Mucosa of gallbladder (tissue), 1 donor: ENCODE measurements at regions not wholly inside any gene's neighbourhood (a gene's known extent, or its start where the extent isn't known, plus 50 kb on each side); places are given as distances from the start of the nearest gene placed in this dataset.
"Not testable (repeated sequence)": the region's sequence is repeated elsewhere in the genome, so short reads cannot be mapped to it uniquely, and the experiment has no call there.

Experiments used
- DNase-seq: peaks from one replicate; pipeline ENCODE4 v3.0.0-alpha.2; 2020; ENCODE audit warnings: low spot score
- donor health status: DM: no; HTN: no; CAD: no.

DNA sequence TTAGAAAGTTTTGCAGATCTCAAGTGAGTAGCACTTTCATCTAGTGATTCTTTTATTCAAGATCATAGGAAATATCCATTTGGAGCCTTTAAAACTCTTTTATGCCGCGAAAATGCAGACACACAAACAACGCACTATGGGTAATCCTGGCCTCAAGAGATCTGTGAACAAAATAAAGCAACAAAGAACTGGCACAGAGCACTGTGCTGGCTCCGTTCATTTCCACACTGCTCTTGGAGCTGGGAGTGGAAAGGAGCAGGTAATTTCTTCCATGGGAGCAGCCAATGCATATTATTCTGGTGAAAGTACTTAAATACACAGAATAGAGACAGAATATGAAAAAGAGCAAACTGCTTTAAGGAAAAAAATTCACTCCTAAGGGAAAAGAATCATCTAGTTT is 172.7 kb upstream of the FRG1 start:
- DNase-seq = no peak

- DNase-seq = no peak
Observed at GRCh38 chr4:189769131-189769530, 171.5 kb upstream of the FRG1 start.

- no peak for DNase-seq
Observed at GRCh38 chr4:189771696-189772361, 168.8 kb upstream of the FRG1 start.

- DNase-seq = no peak
Observed at GRCh38 chr4:189773909-189774308, 166.8 kb upstream of the FRG1 start.

DNA sequence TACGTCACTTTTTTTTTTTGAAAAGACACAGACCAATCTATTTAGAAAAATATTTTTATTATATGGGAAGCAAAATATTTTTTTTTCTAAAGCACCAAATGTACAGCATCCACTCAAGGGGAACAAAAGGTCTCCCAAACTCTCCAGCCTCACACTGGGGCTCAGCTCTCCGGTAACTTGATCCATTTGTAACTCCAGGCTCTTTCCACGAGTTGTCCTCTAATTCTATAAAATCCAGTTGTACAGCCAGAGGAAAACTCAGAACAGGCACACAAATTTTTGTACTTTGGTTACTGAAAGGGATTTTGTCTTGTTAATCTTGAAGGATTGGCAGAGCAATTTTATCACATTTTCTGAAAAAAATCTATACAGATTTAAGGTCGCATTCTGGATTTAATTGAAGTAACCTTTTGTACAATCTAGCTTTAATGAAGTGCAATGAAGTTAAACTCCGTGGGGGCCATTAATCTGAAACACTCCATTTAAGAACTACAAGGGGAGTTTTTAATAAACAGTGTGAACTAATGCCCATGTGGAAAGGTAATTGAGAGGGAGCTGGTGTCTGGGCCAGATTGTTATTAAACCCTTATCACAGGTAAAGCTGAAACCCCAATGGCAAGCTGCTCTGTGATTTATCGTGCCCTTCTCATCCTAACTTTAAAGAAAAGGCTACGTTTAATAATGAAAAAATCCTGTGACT is 161.2 kb upstream of the FRG1 start:
- no peak for DNase-seq

DNA sequence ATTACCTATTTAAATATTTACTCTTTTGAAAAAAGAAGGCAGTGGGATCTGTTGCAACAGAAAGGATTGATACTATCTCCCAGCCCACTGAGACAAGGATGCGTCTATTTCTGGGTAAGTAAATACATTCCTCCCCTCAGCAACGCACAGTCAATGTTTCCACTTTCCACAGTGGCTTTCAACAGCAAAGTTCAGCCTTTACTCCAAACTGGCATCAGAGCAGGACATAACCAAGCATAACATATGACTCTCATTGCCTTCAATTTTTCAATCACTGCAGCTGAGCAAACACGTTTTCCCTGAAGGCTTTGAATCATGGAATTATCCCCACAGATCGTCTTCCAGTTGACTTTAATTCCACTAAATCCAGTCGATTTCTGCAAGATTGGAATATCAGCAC is 160.3 kb upstream of the FRG1 start:
- no peak for DNase-seq

DNA sequence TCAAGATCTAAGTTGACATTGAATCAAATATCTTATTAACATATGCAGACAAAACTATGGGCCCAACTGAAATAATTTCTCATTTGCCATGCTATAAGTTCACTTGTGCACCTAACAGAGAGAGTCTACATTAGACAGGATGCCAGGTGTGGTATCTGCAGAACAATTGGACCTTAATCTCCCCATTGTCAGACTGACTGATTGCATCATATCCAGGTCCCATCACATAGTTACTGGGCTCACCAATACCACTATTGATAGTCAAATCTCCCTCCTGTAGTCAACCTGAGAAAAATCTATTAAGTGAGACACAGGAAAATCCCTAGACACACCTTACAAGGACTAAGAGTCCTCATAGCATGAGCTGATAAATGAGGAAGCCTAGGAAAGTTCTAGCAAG is 156.0 kb upstream of the FRG1 start:
- no peak for DNase-seq

GRCh38 chr4:189785257-189785656 is 155.4 kb upstream of the FRG1 start:
- DNase-seq = no peak

- no peak for DNase-seq
Observed at GRCh38 chr4:189786447-189786846, 154.2 kb upstream of the FRG1 start.

DNA sequence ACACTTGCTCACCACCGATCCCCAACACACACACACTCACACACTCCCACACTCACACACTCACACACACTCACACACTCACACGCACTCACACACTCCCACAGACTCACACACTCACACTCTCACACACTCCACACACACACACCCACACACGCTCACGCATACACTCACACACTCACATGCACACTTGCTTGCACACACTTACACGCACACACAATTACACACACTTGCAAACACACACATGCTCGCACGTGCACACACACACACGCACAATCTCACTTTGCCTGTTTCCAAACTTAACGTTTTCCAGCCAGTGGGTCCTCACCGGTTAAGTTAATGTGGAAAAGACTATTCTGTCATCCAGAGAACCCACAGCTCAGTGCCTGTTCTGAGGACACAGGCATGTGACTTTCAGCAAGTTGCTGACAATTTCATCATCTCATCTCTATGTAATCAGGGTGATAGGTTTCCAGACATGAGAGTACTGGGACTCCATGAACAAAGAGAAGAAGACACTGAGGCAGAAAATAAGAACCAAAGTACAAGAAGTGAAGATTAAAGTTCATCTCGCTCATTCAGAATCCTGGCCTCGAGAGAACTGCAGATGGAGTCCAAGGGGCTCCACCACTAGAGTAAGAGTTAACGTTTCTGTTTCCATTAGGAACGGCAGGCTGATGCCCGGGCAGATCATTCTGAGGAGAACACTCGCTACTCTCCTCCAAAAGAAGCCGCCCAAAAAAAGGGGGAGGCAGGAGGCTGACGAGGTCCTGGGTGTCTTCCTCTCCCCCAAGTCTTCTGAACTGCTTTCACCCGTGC is 153.2 kb upstream of the FRG1 start:
- no peak for DNase-seq

DNA sequence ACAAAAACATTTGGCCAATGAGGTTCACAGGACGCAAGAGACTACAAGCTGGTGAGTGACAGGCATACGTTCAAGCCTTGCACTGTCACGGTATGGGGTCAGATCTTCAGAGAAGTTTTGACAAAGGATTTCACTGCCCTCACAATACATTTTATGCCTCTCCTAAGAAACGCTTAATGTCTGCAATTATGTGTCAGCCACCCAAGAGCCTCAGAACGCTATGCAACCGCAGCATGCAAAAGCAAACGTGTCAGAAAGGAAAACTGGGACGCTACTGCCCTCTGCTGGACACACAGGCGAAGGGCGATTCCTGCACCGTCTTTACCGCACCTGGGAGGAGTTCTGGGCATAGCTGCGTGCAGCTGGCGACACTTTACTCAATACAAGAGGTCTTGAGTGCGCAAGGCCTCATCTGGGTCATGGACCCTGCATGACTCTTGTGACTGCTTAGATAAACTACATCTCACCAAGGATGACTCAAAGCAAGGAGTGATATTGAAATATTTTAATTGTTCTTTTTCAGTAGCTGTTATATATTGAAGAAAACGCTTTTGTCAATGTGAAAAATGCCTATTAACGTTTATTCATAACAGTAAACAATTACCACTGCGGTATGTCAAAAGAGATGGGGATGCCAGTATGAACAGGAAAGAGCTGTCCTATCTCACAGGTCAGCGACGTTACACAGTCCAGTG is 147.6 kb upstream of the FRG1 start:
- DNase-seq = peak; percentile 69

GRCh38 chr4:189800545-189801088 is 140.1 kb upstream of the FRG1 start:
- no peak for DNase-seq

DNA sequence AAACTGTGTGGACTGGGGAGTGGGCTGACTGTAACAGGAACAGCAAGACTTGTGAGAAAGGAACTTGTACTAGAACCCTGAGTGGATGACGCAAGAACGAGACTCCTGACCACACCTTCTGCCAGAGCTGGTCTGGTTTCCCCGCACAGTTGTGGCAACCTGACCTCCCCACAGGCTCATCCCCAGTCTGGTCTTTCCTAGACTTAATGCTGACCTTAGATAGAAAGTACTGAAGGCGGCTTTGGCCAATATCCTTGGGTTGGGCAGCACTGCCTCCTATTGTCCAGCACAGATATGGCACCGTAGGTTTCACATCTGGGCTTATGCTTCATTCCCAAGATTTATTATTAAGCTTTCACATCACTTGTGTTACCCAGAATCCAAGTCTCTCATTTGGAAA is 137.8 kb upstream of the FRG1 start:
- DNase-seq = no peak

DNA sequence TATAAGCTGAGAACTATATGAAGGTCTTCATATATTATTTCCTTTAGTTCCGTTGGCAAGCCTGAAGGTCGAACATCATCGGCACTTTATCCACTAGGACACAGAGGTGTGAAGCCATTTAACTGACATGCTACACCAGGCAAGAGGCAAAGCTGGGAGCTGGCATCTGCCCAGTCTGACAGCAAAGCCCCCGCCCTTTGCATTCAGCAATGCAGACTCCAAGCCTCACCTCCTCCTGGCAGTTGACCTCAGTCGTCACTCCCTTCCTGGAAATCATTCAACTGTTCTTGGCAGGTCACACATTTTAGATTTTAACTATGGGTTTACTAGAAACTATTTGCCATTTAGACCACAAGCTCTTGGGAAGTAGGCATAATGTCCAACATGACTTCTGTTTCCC is 135.8 kb upstream of the FRG1 start:
- DNase-seq = no peak

- DNase-seq = no peak
Observed at GRCh38 chr4:189806506-189806905, 134.2 kb upstream of the FRG1 start.

DNA sequence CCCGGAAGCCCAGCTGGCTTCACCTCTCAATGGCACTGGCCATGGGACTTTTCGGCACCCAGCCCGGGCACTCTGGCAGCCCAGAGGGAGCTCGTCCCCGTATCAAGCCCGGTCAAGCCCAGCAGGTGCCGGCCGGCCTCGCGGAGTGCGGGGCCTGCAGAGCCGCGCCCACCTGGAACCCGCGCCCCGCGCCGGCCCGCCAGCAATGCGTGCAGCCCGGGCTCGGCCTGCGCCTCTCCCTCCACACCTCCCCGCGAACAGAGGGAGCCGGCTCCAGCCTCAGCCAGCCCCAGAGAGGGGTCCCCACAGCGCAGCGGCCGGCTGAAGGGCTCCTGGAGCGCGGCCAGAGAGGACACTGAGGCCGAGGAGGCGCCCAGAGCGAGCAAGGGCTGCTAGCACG is 133.6 kb upstream of the FRG1 start:
- no peak for DNase-seq

DNA sequence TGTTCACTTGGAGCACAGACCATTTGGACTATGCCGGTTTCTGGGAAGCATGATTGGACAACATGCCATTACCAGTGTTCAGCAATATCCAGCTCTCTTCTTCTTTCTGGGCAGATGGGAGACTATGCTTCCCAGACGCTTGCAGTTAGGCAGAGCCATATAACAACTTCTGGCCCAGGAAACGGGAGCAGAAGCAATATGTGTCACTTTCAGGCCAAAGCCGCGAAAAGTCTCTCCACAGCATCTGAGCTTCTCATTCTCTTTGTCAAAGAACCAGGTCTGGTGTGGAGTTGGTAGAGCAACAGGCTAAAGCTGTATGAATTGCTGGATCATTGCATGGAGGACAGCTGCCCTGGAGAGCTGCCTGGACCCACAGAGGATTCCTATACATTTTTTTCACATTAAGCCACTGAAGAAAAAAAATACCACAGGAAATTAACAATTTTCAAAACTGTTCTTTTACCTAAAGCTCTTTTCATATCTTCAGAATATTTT is 131.4 kb upstream of the FRG1 start:
- no peak for DNase-seq

- no peak for DNase-seq
Observed at GRCh38 chr4:189809839-189810238, 130.8 kb upstream of the FRG1 start.

- DNase-seq = not testable (repeated sequence)
Observed at GRCh38 chr4:189810318-189811181, 130.1 kb upstream of the FRG1 start.

DNA sequence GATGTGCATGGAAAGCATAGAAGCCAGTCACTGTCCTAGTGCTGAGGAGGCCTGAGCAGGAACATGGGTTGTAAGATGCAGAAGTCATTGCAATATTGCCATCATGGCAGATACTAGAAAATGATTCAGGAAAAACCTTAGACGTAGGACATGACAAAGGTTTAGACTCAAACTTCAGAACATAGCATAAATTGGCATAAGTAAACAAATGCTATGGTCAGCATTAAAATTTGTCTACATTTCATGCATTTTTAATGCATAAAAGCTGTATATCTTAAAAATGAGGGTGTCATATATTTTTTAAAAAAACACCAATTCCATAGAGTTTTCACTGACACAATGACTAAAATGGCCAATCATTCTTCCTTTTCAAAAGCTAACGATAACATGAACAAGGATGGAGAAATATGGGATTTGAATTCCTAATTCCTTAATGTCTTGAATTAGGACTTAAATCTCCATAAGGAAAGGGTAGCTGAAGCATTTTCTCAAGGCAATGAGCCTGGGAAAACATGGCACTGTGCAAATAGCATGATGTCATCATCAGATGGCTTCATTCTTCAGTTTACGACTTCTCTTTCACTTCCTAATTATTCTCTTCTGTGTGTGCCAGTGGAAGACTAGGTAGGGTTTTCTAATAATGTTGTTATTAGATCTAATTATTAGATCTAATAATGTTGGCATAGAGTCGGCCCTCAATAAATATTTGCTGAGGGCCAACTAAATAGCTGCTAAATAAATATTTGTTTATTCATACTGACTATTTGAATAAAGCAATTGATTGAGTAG is 125.1 kb upstream of the FRG1 start:
- no peak for DNase-seq
